ENCODE measurements at regions not wholly inside any gene's neighbourhood (a gene's known extent, or its start where the extent isn't known, plus 50 kb on each side); places are given as distances from the start of the nearest gene placed in this dataset.

DNA sequence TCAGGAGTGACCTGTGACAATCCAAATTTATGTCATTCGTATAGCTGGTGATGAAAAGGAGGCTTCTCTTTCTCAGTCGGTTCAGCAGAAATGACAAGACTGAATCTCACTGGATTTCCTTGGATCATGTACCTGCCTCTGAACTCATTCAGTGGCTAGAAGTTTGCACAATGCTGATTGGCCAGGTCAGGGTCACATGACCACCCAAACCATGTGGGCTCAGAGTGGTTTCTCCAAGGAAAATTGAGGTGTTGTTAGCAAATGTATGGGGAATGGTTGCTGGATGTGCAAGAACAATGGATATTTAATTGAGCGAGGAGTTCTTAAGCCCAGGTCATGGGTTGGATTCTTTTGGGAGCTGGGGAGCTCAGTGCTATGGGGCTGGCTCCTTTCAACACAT, 227.5 kb downstream of the AACS start:
- TF ChIP-seq GATA2 (IDR thresholded peaks at IDR 0.05; ENCODE audit: low read depth, low read length) (no peak), GATA3 (IDR thresholded peaks at IDR 0.05; ENCODE audit: low read depth, low read length) (no peak)

DNA sequence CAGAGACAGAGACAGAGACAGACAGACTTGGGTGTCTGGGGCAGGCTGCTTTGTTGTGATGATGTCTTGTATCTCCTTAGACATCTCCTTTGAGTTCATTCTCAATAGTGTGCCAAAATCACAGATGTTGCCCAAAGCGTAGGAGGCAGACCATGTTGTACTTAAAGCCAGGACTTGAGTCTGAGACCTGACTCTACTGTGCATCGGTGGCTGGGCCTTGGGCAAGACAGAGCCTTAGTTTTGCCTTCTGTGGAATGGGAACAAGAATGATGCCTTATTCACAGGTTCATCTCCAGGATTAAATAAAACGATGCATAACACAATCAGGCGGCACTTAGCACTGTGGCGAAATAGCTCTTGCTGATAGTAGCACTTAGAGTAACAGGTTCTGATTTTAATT, 230.3 kb downstream of the AACS start:
- no peak for TF ChIP-seq GATA3 (IDR thresholded peaks at IDR 0.05; ENCODE audit: low read depth, low read length)
- TF ChIP-seq GATA2 (IDR thresholded peaks at IDR 0.05; ENCODE audit: low read depth, low read length) = no peak

DNA sequence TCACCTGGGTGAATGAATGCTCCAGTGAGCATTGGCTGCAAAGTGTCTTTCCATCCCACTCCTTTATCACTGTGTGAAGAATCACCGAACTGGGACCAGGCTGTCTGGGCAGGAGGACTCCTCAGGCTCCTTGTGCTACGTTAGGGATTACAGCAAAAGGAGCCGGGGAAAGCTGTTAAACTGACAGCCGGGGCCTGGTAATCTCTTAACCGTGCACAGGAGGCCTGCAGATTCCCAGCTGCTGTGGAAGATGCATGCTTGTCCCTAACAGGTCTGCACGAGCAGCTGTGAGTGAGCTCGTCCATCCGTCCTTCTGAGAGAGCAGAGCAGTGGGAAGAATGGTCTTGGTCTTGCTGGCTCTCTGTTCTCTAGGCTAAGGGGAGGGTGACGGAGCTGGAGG, 231.5 kb downstream of the AACS start:
- TF ChIP-seq GATA2 (IDR thresholded peaks at IDR 0.05; ENCODE audit: low read depth, low read length) (no peak), GATA3 (IDR thresholded peaks at IDR 0.05; ENCODE audit: low read depth, low read length) (no peak)

DNA sequence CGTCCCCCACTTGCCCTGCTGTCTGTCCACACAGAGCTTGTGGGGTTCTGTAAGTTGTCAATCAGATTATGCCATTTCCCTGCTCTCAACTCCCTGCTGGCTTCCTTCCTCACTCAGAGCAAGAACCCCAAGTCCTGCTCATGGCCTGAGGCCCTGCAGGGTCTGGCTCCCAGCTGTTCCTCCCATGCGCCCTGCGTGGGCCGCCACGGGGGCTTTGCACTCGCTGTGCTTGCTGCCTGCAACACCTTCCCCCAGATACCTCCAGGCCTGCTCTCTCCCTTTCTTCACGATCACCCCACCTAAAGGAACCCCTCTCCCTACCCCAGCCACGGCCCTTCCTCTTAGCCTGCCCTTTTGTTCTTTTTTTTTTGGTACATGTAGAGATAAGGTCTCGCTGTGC, 234.6 kb downstream of the AACS start:
- TF ChIP-seq GATA3 (IDR thresholded peaks at IDR 0.05; ENCODE audit: low read depth, low read length) (no peak), GATA2 (IDR thresholded peaks at IDR 0.05; ENCODE audit: low read depth, low read length) (no peak)

DNA sequence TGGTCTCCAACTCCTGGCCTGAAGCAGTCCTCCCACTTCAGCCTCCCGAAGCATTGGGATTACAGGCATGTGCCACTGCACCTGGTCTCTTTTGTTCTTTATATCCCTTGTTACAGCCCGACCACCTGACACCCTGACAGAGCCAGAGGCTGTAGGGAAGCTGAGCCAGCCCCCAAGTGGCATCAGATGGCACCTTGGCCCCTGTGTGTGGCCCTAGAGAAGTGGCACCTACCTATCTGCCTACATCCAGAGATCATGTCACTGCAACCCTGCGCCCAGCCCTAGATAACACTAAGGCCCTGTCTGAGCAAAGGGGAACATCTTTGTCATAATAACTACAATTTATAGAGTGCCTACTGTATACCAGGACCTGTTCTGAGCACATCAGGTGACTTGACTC, 235.0 kb downstream of the AACS start:
- TF ChIP-seq GATA3 (IDR thresholded peaks at IDR 0.05; ENCODE audit: low read depth, low read length) = no peak
- no peak for TF ChIP-seq GATA2 (IDR thresholded peaks at IDR 0.05; ENCODE audit: low read depth, low read length)

DNA sequence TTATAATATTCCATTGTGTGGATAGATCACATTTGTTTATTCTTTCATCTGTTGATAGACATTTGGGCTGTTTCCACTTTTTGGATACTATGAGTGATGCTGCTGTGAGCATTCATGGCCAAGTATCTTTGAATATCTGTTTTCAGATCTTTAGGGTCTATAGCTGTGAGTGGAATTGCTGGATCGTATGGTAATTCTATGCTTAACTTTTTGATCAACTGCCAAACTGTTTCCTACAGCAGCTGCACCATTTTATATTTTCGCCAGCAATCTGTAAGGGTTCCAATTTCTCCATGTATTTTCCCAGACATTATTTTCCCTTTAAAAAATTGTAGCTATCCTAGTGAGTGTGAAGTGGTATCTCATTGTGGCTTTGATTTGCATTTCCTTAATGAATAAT, 238.1 kb downstream of the AACS start:
- TF ChIP-seq GATA3 (IDR thresholded peaks at IDR 0.05; ENCODE audit: low read depth, low read length) (no peak), GATA2 (IDR thresholded peaks at IDR 0.05; ENCODE audit: low read depth, low read length) (no peak)

DNA sequence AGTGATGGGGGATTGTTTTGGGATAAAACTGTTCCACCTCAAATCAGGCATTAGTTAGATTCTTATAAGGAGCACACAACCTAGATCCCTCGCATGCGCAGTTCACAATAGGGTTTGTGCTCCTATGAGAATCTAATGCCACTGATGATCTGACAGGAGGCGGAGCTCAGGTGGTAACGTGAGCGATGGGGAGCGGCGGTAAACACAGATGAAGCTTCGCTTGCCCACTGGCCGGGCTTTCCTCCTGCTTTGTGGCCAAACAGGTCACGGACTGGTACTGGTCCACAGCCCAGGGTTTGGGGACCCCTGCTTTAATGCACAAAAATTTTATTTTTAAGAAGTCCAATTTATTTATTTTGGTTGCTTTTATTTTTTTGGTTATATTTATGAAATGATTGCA, 238.8 kb downstream of the AACS start:
- TF ChIP-seq GATA2 (IDR thresholded peaks at IDR 0.05; ENCODE audit: low read depth, low read length) = no peak
- no peak for TF ChIP-seq GATA3 (IDR thresholded peaks at IDR 0.05; ENCODE audit: low read depth, low read length)

DNA sequence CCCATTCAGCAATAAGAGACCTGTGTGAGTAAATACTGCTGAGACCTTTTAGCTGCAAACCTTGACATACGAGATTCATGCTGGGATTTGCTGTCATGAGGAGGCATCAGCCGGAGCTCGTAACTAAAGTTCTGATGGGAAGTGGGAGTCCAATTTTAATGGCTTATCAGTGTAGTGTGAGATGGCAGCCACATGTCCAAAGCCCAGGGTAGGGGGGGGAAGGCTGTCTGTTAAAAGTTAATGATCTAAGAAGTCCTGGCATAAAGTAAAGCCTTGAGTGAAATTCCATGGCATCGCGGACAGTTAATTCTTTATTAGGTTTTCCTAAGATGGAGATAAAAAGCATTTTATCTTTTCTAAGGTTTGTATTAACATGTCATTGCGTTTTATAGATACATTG, 240.0 kb downstream of the AACS start:
- TF ChIP-seq GATA3 (IDR thresholded peaks at IDR 0.05; ENCODE audit: low read depth, low read length) = no peak

DNA sequence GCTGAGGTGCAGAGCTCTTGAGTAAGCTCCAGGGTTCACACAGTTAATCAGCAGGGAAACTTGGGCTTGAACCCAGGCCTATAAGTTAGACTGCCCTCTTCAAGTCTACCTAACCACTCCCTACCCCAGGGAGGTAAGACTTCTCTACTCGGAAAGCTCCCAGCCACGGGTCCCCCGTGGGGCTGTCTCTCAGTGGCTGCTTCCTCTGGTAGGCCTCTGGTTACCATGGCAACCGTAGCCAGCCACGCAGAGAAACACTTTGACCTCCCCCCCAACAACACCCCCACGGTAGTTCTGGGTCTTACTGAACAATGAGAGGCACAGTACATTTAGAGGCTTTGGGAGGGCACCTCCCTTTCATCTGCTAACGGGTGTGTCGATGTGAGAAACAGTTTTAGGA, 245.2 kb downstream of the AACS start:
- no peak for TF ChIP-seq GATA3 (IDR thresholded peaks at IDR 0.05; ENCODE audit: low read depth, low read length)
- no peak for TF ChIP-seq GATA2 (IDR thresholded peaks at IDR 0.05; ENCODE audit: low read depth, low read length)

DNA sequence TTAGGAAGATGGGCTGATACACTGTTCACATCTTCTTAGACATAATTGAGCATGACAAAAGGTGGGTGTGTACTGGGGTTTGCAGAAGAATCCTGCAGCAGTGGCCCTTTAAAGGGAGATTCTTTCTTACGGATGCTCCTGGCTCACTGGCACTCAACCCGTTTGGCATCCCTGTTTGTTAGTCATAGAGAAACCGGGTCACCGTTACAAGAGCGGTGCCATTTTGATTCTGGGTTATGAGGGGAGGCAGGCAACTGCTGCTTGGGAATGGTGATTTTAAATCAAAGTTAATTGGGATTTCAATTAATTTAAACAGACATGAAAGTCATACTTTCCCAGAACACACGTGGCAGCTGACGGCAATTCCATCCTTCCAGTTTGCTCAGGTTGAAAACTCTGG, 245.8 kb downstream of the AACS start:
- TF ChIP-seq GATA2 (IDR thresholded peaks at IDR 0.05; ENCODE audit: low read depth, low read length) (no peak), GATA3 (IDR thresholded peaks at IDR 0.05; ENCODE audit: low read depth, low read length) (no peak)

DNA sequence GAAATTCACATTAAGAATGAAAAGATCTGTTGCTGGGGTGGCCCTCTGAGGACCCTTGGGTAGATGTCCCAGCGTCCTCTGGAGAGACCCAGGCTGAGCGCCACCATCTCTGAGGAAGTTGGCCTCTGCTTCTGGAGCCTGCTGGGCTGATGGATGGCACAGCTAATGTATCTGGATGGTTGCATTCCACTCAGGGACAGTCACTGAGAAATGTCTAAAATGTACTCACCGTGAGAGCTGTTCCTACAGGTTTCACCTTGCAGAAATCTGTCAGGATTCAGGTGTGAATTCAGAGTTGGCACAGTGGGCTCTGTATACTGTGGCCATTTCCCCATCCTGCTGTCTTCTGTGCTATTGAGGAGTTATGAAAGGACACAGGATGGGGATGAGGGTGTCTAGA, 247.2 kb downstream of the AACS start:
- TF ChIP-seq GATA3 (IDR thresholded peaks at IDR 0.05; ENCODE audit: low read depth, low read length) = no peak

DNA sequence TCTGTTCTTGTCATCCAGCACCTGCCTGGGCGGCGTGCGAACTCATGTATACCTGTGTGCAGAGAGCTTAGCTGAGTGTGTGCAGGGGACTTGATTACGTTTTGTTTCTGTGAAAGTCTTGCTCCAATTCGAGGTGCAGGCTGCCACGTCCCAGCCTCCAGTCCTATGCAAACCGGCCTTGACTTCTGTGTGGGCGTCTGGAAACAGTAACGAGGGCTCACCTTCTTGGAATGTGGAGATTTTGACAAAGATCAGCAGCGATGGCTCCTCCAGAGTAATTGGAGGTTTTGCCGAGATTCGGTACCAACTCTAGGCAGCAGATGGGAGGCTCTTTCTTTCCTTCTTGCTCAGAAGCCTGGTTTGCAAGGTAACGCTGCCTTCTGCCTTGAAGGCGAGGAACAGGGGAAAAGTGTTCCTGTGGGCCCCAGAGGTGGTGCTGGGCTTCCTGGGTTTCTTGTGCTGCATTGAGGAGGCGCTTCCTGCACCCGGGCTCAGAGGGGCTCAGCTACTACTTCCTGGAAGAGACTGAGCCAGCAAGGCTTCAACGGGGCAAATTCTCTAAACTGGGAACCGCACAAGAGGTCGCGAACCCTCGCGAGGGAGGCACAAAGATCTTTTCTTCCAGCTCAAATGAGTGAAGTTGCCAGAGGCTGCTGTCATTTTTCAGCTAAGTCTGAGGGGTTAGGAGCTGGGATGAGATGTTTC, 249.0 kb downstream of the AACS start:
- TF ChIP-seq GATA2 (IDR thresholded peaks at IDR 0.05; ENCODE audit: low read depth, low read length) = no peak
- no peak for TF ChIP-seq GATA3 (IDR thresholded peaks at IDR 0.05; ENCODE audit: low read depth, low read length)

DNA sequence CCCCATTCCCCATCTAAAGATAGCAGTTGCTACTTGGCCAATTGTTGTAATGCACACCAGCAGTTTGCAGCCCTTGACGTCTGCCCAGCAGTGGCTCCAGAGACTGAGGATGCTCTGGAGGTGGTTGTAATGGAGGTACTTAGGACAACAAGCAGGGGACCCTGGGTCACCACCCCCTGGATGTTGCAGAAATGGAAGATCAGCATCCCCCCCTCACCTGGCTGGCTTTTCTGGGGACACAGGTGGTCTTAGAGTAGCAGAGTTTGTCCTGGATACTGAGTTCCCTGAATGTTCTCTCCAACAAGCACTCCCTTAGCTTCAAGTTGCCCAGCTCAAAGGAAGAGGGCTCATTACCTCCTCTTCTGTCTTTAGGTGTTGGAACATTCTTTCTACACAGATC, 250.5 kb downstream of the AACS start:
- no peak for TF ChIP-seq GATA2 (IDR thresholded peaks at IDR 0.05; ENCODE audit: low read depth, low read length)
- no peak for TF ChIP-seq GATA3 (IDR thresholded peaks at IDR 0.05; ENCODE audit: low read depth, low read length)

DNA sequence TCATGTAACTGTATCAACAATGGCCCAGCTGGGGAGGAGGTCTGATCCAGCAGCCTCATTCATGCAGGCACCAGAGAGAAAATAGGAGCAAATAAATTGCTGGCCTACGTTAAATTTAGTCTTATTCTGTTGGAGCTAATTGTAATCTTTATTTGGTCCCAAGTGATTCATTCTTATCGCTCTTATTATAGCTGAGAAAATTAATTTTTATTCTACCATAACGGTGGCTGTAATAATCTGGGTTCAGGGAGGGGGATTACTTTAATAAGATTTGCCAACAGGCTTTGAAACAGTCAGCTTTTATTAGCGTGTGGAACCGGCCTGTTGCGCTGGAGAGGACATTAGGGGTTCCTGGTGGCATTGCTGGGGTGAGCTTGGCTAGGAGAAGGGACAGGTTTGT, 254.9 kb downstream of the AACS start:
- TF ChIP-seq GATA2 (IDR thresholded peaks at IDR 0.05; ENCODE audit: low read depth, low read length) = no peak
- TF ChIP-seq GATA3 (IDR thresholded peaks at IDR 0.05; ENCODE audit: low read depth, low read length) = no peak

DNA sequence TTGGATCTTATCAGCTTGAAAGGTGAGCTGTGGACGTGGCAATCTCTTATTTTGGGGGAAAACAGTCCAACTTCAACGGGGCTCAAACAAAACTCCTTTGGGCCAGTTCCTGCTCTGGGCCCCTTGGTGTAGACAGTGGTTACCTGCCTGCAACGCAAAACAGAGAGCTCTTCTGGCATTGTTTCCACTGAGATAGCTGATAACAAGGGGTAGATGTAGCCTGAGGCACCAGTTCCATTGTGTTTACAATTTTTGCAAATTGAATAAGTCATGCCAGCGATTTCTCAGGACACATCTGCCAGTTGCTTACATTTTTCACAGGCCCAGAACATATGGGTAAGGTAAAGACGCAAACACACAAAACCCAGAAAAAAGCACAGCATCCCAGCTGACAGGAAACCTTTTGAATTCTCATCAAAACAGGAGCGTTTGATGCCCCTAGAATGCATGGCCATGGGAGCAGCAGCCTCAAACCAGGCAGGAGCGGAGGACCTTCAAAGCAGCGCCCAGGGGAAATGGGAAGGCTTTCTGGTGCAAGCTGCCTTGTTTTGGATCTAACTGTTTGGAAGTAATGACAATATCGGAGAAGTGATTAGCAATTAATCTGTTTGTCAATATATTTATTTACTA, 259.7 kb downstream of the AACS start:
- TF ChIP-seq GATA3 (IDR thresholded peaks at IDR 0.05; ENCODE audit: low read depth, low read length) (no peak), GATA2 (IDR thresholded peaks at IDR 0.05; ENCODE audit: low read depth, low read length) (no peak)

Measured in SH-SY5Y (cell line).